GM13977 (cell line): ENCODE measurements at regions not wholly inside any gene's neighbourhood (a gene's known extent, or its start where the extent isn't known, plus 50 kb on each side); places are given as distances from the start of the nearest gene placed in this dataset.
A peak's percentile ranks its signal among the peaks of the same experiment; 100 is the strongest.

Experiments used
- DNase-seq: peaks from one replicate; pipeline ENCODE4 v3.0.0; 2012; ENCODE audit warnings: low spot score
- CTCF ChIP-seq: IDR thresholded peaks from 2 replicates; pipeline ENCODE4 v1.5.1; 2012; ENCODE audit warnings: mild to moderate bottlenecking, control low read depth; ENCODE audit not compliant: insufficient read depth; ENCODE audit errors: extremely low read depth, missing control alignments
- in situ Hi-C: fragments of 300-500 bp; cut with MboI; formaldehyde crosslinking; loops from one replicate; pipeline ENCODE4 v1.12.0; 2022; ENCODE audit warnings: low sequenced_read_pairs, low pct_unique_long_range_greater_than_20kb, mixed read lengths, inconsistent platforms; ENCODE audit not compliant: unreplicated experiment

GRCh38 chr4:78689700-78690323, 86.3 kb upstream of the BMP2K start:
- in situ Hi-C loops = no loop called here
- DNase-seq = no peak
- no peak for TF ChIP-seq CTCF

GRCh38 chr4:78691334-78691754, 84.8 kb upstream of the BMP2K start:
- TF ChIP-seq CTCF = no peak
- in situ Hi-C loops = no loop called here
- no peak for DNase-seq

- in situ Hi-C loops = no loop called here
- TF ChIP-seq CTCF = no peak
- peak; percentile 20 for DNase-seq
Measured at GRCh38 chr4:78691971-78692821, 84.0 kb upstream of the BMP2K start.

GRCh38 chr4:78692822-78693170, 83.4 kb upstream of the BMP2K start:
- DNase-seq = no peak
- no peak for TF ChIP-seq CTCF
- in situ Hi-C loops = no loop called here

GRCh38 chr4:78693777-78694456, 82.2 kb upstream of the BMP2K start:
- in situ Hi-C loops = no loop called here
- no peak for TF ChIP-seq CTCF
- DNase-seq = no peak

GRCh38 chr4:78694457-78694787, 81.7 kb upstream of the BMP2K start:
- no peak for DNase-seq
- no peak for TF ChIP-seq CTCF
- in situ Hi-C loops = no loop called here
